DND-41 (cell line): ENCODE measurements at regions not wholly inside any gene's neighbourhood (a gene's known extent, or its start where the extent isn't known, plus 50 kb on each side); places are given as distances from the start of the nearest gene placed in this dataset.
"Not testable (repeated sequence)": the region's sequence is repeated elsewhere in the genome, so short reads cannot be mapped to it uniquely, and the experiment has no call there.

Source experiments
- ATAC-seq: fragments of 200-7000 bp; cut with Tn5 transposase; 3 replicates; pipeline ENCODE4 v1.9.1; 2021; ENCODE audit warnings: low read depth; ENCODE audit not compliant: insufficient read depth
- DNase-seq: peaks from one replicate; pipeline ENCODE4 v3.0.0-alpha.2; 2020
- H2AFZ ChIP-seq: 2 replicates; pipeline ENCODE4 v1.6.0; 2012; ENCODE audit warnings: low read depth, low read length
- H3K27ac ChIP-seq: 2 replicates; pipeline ENCODE4 v1.5.1; 2012; ENCODE audit warnings: low read length, inconsistent platforms
- H3K27me3 ChIP-seq: fragments of 200-600 bp; sonication (generic); 2 replicates; pipeline ENCODE4 v1.6.0; 2012; ENCODE audit warnings: low read length, mild to moderate bottlenecking, inconsistent platforms; ENCODE audit not compliant: insufficient read depth, poor library complexity
- H3K36me3 ChIP-seq: 2 replicates; pipeline ENCODE4 v1.5.1; 2012; ENCODE audit warnings: low read length, inconsistent platforms; ENCODE audit not compliant: insufficient read depth
- H3K4me1 ChIP-seq: 2 replicates; pipeline ENCODE4 v1.5.1; 2012; ENCODE audit warnings: mild to moderate bottlenecking, low read length; ENCODE audit not compliant: insufficient read depth
- H3K4me2 ChIP-seq: 2 replicates; pipeline ENCODE4 v1.6.0; 2012; ENCODE audit warnings: mild to moderate bottlenecking, moderate library complexity, low read length, inconsistent platforms; ENCODE audit not compliant: insufficient read depth
- H3K4me3 ChIP-seq, 2 experiments: fragments of 200-600 bp in 1 of 2; shearing (Covaris generic) in 1 of 2; 2 replicates each; pipeline ENCODE4 v1.5.1; 2012 to 2016; ENCODE audit warnings: inconsistent platforms in 2 of 2, low read length in 2 of 2, mild to moderate bottlenecking in 2 of 2, low read depth in 1 of 2, moderate library complexity in 1 of 2
- H3K79me2 ChIP-seq: 2 replicates; pipeline ENCODE4 v1.6.0; 2012; ENCODE audit warnings: low read length, inconsistent platforms; ENCODE audit not compliant: insufficient read depth
- H3K9ac ChIP-seq: 2 replicates; pipeline ENCODE4 v1.6.0; 2012; ENCODE audit warnings: low read depth, mild to moderate bottlenecking, inconsistent platforms, low read length, moderate library complexity
- H3K9me3 ChIP-seq: 2 replicates; pipeline ENCODE4 v1.5.1; 2012; ENCODE audit warnings: low read length, moderate library complexity, mild to moderate bottlenecking, inconsistent platforms; ENCODE audit not compliant: insufficient read depth, severe bottlenecking
- H4K20me1 ChIP-seq: 2 replicates; pipeline ENCODE4 v1.6.0; 2012; ENCODE audit warnings: low read length; ENCODE audit not compliant: insufficient read depth
- EZH2 ChIP-seq: IDR thresholded peaks from 3 replicates; pipeline ENCODE4 v1.6.1; 2012; ENCODE audit warnings: borderline replicate concordance, low read depth, mild to moderate bottlenecking, moderate library complexity, low read length, inconsistent platforms; ENCODE audit not compliant: severe bottlenecking
- TF ChIP-seq, protein P1 (sequence below): IDR thresholded peaks from 2 replicates; pipeline ENCODE4 v1.5.1; 2012; ENCODE audit warnings: borderline replicate concordance, low read length, moderate library complexity, mild to moderate bottlenecking; ENCODE audit not compliant: poor library complexity, severe bottlenecking; ENCODE audit errors: extremely low read depth

DNA sequence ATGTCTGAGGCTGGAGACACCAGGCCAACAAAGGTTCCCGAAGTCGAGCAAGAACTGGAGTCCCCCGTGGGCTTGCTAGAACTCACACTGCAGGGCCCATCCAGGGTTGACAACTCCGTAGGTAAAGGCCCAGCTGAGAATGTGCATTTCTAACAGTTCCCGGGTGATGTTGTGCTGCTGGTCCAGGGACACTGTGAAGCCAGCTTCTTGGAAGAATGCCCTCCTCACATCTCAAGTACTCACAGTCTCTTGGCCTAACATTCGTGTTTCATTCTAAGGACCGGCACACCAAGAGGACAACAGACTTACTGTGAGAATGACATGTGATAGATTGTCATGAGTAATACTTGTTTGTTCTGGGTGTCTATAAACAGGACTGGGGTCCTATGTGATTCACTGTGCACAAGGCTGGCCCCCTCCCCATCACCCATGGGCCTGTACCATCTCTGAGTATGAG is 682.3 kb upstream of the IGFBP3 start:
- Histone ChIP-seq H3K9ac (no peak overlapping the region), H3K27ac (no peak overlapping the region)

DNA sequence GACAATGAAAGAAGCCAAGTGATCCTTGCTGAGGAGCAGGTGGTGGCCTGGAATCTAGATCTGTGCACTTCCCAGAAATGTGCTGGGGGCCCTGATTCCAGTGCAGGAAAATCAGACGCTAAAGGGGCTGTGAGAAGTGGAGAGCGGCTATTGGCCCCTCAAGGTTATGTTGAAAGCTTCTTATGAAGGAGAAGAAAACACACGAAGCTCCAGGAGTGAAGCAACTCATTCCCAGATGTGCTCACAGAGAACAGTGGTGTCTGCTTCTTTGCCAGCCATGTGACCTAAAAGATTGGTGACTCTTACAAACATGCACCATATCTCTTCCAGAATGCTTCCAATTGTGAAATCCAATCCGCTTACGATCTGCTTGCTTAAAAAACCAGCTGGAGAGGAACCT is 679.3 kb upstream of the IGFBP3 start:
- no peaks in the 10 kb centered on the region for H4K20me1 ChIP-seq
- H3K27me3 ChIP-seq, result no peaks in the 10 kb centered on the region
- H3K4me2 ChIP-seq, result no peak overlapping the region
- H3K36me3 ChIP-seq, result no peaks in the 10 kb centered on the region
- no peak overlapping the region for H3K9ac ChIP-seq
- H2AFZ ChIP-seq, result no peak overlapping the region
- H3K4me3 ChIP-seq, result no peak overlapping the region
- TF ChIP-seq, protein P1, sequence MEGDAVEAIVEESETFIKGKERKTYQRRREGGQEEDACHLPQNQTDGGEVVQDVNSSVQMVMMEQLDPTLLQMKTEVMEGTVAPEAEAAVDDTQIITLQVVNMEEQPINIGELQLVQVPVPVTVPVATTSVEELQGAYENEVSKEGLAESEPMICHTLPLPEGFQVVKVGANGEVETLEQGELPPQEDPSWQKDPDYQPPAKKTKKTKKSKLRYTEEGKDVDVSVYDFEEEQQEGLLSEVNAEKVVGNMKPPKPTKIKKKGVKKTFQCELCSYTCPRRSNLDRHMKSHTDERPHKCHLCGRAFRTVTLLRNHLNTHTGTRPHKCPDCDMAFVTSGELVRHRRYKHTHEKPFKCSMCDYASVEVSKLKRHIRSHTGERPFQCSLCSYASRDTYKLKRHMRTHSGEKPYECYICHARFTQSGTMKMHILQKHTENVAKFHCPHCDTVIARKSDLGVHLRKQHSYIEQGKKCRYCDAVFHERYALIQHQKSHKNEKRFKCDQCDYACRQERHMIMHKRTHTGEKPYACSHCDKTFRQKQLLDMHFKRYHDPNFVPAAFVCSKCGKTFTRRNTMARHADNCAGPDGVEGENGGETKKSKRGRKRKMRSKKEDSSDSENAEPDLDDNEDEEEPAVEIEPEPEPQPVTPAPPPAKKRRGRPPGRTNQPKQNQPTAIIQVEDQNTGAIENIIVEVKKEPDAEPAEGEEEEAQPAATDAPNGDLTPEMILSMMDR, result no peak
- no peak for TF ChIP-seq EZH2
- no peaks in the 10 kb centered on the region for H3K9me3 ChIP-seq
- no peaks in the 10 kb centered on the region for H3K79me2 ChIP-seq
- DNase-seq, result no peak
- H3K4me1 ChIP-seq, result no peaks in the 10 kb centered on the region
- no peak overlapping the region for H3K27ac ChIP-seq
- no peak for ATAC-seq

More for the DNA sequence above, 682.3 kb upstream of the IGFBP3 start:
- DNase-seq (no peak), ATAC-seq (no peak)
- Histone ChIP-seq H3K9me3 (no peaks in the 10 kb centered on the region), H3K4me2 (no peak overlapping the region), H3K4me1 (no peaks in the 10 kb centered on the region), H2AFZ (no peak overlapping the region), H3K79me2 (no peaks in the 10 kb centered on the region), H3K4me3 (no peak overlapping the region), H4K20me1 (no peaks in the 10 kb centered on the region), H3K27me3 (no peaks in the 10 kb centered on the region), H3K36me3 (no peaks in the 10 kb centered on the region)
- TF ChIP-seq, protein P1, result no peak
- TF ChIP-seq EZH2, result no peak

DNA sequence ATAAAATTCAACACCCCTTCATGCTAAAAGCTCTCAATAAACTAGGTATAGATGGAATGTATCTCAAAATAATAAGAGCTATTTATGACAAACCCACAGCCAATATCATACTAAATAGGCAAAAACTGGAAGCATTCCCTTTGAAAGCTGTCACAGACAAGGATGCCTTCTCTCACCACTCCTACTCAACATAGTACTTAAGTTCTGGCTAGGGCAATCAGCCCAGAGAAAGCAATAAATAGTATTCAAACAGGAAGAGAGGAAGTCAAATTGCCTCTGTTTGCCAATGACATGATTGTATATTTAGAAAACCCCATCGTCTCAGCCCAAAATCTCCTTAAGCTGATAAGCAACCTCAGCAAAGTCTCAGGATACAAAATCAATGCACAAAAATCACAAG is 673.8 kb upstream of the IGFBP3 start:
- H3K27me3 ChIP-seq, H3K4me3 ChIP-seq, H3K79me2 ChIP-seq, H3K36me3 ChIP-seq, H4K20me1 ChIP-seq, H2AFZ ChIP-seq, H3K9ac ChIP-seq, H3K4me2 ChIP-seq, H3K27ac ChIP-seq, H3K4me1 ChIP-seq, DNase-seq, ATAC-seq, H3K9me3 ChIP-seq: not testable (repeated sequence)

DNA sequence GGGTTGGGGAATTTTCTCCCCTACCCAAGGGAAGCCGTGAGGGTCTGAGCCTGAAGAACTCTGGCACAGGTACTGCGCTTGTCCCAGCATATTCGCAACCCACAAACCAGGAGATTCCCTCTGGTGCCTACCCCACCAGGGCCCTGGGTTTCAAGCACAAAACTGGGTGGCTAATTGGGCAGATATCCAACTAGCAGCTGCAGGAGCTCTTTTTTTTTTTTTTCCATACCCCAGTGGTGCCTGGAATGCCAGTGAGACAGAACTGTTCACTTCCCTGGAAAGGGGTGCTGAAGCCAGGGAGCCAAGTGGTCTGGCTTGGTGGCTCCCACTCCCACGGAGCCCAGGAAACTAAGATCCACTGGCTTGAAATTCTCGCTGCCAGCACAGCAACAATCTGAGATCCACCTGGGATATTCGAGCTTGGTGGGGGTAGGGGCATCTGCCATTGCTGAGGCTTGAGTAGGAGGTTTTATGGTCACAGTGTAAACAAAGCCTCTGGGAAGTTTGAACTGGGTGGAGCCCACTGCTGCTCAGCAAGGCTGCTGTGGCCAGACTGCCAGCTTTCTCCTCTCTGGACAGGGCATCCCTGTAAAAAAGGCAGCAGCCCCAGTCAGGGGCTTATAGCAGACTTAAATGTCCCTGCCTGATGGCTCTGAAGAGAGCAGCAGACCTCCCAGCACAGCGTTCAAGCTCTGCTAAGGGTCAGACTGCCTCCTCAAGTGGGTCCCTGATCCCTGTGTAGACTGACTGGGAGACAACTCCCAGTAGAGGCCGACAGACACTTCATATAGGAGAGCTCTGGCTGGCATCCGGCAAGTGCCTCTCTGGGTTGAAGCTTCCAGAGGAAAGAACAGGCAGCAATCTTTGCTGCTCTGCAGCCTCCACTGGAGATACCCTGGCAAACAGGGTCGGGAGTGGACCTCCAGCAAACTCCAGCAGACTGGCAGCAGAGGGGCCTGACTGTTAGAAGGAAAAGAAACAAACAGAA is 670.1 kb upstream of the IGFBP3 start:
- not testable (repeated sequence) for H3K4me3 ChIP-seq, H2AFZ ChIP-seq, H3K36me3 ChIP-seq, H3K27me3 ChIP-seq, ATAC-seq, H3K79me2 ChIP-seq, H3K4me2 ChIP-seq, DNase-seq, H3K4me1 ChIP-seq, H4K20me1 ChIP-seq, H3K27ac ChIP-seq, H3K9me3 ChIP-seq, H3K9ac ChIP-seq
